Fibroblast of lung (primary cell): ENCODE measurements at regions not wholly inside any gene's neighbourhood (a gene's known extent, or its start where the extent isn't known, plus 50 kb on each side); places are given as distances from the start of the nearest gene placed in this dataset.
A peak's percentile ranks its signal among the peaks of the same experiment; 100 is the strongest.

Experiments used
- EZH2 ChIP-seq: IDR thresholded peaks from 2 replicates; pipeline ENCODE4 v1.5.1; 2012; ENCODE audit warnings: low read length, control low read depth, mild to moderate bottlenecking; ENCODE audit errors: missing control alignments
- TF ChIP-seq, protein P1 (sequence below), 2 donors: IDR thresholded peaks in 1 of 2; conservative IDR thresholded peaks in 1 of 2; 1 replicate in 1 of 2; 2 replicates in 1 of 2; pipeline ENCODE4 v1.5.1; 2011 to 2012; ENCODE audit warnings: low read length in 2 of 2, control low read depth in 1 of 2, inconsistent platforms in 1 of 2, low read depth in 1 of 2, mild to moderate bottlenecking in 1 of 2

DNA sequence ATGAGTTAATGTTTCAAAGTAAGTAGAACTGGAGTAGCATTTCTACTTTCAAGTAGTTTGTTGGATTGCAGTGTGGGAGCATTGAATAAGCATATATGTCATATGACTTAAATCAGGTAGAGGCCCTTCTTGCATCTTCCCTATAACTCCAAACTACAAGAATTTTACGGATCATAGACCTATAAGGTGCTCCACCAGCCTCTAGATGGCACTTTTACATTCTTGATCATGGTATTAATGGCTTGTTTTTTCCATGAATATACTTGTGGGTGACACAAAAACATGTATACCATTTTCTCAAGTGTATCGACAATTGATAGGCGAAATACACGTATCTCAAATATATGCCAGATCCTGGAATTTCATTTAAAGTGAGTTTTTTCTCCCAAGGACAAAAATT is 311.1 kb downstream of the ZPLD1 start:
- TF ChIP-seq, protein P1, sequence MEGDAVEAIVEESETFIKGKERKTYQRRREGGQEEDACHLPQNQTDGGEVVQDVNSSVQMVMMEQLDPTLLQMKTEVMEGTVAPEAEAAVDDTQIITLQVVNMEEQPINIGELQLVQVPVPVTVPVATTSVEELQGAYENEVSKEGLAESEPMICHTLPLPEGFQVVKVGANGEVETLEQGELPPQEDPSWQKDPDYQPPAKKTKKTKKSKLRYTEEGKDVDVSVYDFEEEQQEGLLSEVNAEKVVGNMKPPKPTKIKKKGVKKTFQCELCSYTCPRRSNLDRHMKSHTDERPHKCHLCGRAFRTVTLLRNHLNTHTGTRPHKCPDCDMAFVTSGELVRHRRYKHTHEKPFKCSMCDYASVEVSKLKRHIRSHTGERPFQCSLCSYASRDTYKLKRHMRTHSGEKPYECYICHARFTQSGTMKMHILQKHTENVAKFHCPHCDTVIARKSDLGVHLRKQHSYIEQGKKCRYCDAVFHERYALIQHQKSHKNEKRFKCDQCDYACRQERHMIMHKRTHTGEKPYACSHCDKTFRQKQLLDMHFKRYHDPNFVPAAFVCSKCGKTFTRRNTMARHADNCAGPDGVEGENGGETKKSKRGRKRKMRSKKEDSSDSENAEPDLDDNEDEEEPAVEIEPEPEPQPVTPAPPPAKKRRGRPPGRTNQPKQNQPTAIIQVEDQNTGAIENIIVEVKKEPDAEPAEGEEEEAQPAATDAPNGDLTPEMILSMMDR (conservative IDR thresholded peaks at IDR 0.05 in 1 of 2, IDR thresholded peaks at IDR 0.05 in 1 of 2; ENCODE audit: low read depth in 1 of 2, low read length in 2 of 2) = peak in 1 of 2 donors; percentile 22
- no peak for TF ChIP-seq EZH2
